AG09319 (cell line): ENCODE measurements at regions not wholly inside any gene's neighbourhood (a gene's known extent, or its start where the extent isn't known, plus 50 kb on each side); places are given as distances from the start of the nearest gene placed in this dataset.
"Not testable (repeated sequence)": the region's sequence is repeated elsewhere in the genome, so short reads cannot be mapped to it uniquely, and the experiment has no call there.

Experiments used
- DNase-seq: peaks from one replicate; pipeline ENCODE4 v3.0.0-alpha.2; 2010; ENCODE audit warnings: low read depth; ENCODE audit errors: extremely low read depth
- CTCF ChIP-seq: IDR thresholded peaks from 2 replicates; pipeline ENCODE4 v1.5.1; 2011; ENCODE audit warnings: low read depth, mild to moderate bottlenecking, inconsistent platforms, low read length, moderate library complexity

DNA sequence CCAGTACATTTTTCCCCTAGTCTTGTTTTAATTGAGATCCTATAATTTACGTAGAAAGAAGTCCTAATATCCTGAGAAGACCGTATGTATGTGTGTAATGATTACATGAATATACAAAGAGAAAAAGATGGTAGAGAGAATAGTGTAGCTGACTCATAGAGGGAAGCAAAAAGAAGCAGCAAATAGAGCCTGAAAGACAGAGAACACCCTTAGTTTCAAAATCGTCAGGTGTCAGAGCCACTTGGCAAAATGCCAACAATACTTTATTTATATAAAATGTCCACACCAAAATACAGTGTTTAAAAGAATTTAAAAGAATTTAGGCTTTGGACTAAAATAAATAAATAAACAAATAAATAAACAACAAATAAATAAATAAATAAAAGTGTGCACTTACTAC lies 1414.1 kb upstream of the EYS start:
- DNase-seq: no peak
- TF ChIP-seq CTCF: no peak

DNA sequence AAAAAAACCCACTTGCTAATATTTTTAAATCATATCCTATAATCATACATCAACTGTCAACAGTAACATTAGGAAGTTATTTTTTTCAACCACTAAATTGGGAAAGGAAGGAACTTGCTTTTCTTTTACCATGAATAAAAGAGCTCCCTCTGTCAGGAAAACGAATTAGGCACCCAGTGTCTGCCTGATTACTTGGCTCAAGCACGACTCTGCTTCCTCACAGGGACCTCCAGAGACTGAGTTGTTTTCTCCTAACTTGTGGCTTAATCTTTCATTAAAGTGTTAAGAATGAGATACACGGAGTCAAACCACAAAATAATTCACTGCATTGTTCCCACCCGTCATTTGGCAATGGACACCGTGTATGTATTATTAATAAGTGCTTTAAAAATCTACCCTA lies 1405.1 kb upstream of the EYS start:
- no peak for TF ChIP-seq CTCF

GRCh38 chr6:67102743-67103142 lies 1395.7 kb upstream of the EYS start:
- no peak for TF ChIP-seq CTCF
- no peak for DNase-seq

More for the DNA sequence above, 1405.1 kb upstream of the EYS start:
- DNase-seq: no peak

DNA sequence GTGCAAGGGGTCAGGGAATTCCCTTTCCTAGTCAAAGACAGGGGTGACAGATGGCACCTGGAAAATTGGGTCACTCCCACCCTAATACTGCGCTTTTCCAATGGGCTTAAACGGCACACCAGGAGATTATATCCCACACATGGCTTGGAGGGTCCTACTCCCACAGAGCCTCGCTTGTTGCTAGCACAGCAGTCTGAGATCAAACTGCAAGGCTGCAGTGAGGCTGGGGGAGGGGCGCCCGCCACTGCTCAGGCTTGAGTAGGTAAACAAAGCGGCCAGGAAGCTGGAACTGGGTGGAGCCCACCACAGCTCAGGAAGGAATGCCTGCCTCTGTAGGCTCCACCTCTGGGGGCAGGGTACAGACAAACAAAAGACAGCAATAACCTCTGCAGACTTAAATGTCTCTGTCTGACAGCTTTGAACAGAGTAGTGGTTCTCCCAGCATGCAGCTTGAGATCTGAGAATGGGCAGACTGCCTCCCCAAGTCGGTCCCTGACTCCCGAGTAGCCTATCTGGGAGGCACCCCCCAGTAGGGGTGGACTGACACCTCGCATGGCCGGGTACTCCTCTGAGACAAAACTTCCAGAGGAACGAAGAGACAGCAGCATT lies 1388.7 kb upstream of the EYS start:
- not testable (repeated sequence) for DNase-seq

GRCh38 chr6:67094431-67094946 lies 1387.5 kb upstream of the EYS start:
- no peak for DNase-seq
- TF ChIP-seq CTCF: no peak

GRCh38 chr6:67073938-67074337 lies 1366.9 kb upstream of the EYS start:
- TF ChIP-seq CTCF: no peak

DNA sequence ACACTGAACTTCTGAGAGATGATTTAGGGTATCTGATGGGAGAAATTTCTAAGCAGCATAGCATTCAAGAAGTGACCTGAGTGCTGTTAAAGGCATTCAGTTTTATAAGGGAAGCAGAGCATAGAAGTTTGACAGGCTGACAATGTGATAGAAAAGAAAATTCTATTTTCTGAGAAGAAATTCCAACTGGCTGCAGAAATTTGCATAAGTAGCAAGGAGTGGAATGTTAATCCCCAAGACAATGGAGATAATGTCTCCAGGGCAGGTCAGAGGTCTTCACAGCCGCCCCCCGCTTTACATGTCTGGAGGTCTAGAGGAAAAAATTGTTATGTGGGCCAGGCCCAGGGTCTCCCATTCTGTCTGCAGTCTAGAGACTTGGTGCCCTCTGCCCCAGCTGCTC lies 1361.8 kb upstream of the EYS start:
- TF ChIP-seq CTCF: no peak

More at GRCh38 chr6:67073938-67074337, 1366.9 kb upstream of the EYS start:
- no peak for DNase-seq

DNA sequence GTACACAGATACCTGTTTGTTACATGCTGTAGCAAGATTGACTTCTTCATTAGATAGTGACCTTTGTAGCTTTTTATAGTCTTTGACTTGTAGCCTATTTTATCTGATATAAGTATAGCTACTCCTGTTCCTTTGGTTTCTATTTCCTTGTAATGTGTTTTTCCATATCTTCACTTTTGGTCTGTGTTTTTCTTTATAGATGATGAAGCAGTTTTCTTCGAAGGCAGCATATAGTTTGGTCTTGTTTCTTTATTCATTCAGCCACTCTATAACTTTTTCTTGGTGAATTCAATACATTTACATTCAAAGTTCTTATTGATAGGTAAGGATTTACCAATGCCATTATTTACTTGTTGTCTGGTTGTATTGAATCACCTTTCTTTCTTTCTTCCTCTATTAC lies 1357.3 kb upstream of the EYS start:
- TF ChIP-seq CTCF: no peak
- DNase-seq: no peak

More for the DNA sequence above, 1361.8 kb upstream of the EYS start:
- no peak for DNase-seq
